ENCODE measurements at regions not wholly inside any gene's neighbourhood (a gene's known extent, or its start where the extent isn't known, plus 50 kb on each side); places are given as distances from the start of the nearest gene placed in this dataset.
"Not testable (repeated sequence)": the region's sequence is repeated elsewhere in the genome, so short reads cannot be mapped to it uniquely, and the experiment has no call there.

DNA sequence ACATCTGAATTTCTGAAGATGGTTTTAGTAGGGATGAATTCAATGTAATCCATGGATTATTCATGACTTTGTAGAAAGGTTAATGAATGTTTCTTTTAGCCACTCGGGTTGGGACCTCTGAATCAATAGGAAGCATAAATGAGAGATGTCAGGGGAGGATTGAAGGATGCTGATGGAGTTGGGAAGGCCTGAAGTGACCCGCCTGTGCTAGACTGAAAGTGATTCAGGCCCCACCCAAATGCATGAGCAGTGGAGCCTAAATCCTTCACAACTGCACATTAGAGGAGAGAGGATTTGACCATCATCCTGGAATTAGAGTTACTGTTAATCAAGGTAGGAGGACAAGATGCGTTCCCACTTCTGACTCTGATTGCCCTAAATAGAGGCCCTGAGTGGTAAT lies 162.2 kb upstream of the PTPN20 start:
- not testable (repeated sequence) for DNase-seq (ENCODE audit: low read depth)

DNA sequence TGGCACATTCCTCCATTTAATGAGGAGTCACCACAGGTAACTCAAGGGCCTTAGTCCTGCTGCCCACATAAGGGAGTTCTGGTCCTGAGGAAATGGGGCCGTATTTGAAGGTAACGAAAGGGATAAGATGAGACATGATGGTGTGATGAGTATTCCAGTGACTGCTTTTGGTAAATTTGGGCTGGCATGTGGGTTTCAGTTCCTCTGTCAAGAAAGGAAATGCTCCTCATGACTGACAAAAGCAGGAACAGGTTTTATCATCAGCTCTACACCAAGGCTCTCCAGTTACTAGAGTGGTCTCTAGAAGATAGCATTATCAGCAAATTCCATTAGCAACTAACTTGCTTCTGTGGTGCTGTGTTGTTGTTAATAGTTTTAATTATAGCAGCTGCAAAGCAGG lies 161.8 kb upstream of the PTPN20 start:
- DNase-seq (ENCODE audit: low read depth) = not testable (repeated sequence)

DNA sequence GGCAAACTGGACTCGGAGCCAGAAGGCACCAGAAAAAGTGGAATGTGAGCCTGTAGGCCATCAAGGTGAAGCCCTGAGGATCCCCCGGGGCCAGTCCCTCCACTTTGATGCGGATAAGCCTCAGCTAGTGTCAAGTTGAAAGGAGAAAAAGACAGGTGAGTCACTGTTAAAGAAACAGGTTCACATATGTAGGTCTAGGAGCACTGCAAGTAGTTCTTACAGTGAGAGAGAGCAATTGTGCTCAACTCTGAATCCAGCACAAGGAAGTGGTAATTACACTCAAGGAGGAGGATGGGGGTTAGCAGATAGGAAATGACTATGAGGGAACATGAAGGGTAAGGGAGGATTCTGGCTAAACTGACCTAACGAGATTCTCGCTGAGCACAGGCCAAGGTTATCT lies 157.5 kb upstream of the PTPN20 start:
- DNase-seq (ENCODE audit: low read depth) = not testable (repeated sequence)

DNA sequence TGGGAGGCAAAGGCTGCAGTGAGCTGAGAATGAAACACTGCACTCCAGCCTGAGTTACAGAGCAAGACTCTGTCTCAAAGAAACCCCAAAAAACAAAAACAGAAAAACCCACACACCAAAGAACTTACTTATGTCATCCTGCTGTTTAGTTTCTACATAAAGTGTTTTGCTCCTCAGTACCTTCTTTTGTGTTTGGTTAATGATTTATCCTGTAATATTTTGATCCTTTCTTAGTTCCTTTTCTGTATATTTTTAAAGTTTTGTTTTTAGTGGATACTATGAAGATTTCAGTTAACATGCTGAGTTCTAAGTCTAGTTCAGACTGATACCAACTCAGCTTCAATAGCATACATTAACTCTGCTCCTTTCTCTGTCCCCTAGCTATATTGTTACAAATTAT lies 149.8 kb upstream of the PTPN20 start:
- DNase-seq (ENCODE audit: low read depth) = not testable (repeated sequence)

DNA sequence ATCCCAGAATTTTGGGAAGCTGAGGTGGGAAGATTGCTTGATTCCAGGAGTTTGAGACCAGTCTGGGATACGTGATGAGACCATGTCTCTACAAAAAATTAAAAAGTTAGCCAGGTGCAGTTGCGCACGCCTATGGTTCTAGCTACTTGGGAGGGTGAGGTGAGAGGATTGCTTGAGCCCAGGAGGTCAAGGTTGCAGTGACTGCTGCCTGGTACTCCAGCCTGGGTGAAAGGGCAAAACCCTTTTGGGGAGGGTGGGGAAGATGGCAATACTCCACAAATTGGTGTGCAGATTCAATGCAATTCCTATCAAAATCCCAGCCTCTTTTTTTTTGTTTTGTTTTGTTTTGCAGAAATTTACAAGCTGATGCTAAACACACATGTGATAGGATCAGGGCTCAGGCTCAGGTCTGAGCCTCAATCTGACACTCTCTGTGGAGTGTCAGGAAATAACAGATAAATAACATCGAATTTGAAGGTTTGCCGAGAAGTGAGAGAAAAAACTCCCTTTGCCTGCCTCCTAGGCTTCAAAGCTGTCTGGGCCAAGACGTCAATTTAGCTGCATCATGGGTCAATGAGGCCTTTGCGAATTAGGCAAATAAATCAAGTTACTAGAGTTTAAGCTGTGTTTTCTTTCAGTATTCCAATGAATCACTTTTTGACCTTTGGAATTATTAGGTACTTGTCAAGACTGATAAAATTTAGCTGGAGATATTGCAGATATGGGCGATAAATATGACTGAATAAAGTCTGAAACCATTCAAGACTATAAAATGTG lies 142.5 kb upstream of the PTPN20 start:
- not testable (repeated sequence) for DNase-seq (ENCODE audit: low read depth)

DNA sequence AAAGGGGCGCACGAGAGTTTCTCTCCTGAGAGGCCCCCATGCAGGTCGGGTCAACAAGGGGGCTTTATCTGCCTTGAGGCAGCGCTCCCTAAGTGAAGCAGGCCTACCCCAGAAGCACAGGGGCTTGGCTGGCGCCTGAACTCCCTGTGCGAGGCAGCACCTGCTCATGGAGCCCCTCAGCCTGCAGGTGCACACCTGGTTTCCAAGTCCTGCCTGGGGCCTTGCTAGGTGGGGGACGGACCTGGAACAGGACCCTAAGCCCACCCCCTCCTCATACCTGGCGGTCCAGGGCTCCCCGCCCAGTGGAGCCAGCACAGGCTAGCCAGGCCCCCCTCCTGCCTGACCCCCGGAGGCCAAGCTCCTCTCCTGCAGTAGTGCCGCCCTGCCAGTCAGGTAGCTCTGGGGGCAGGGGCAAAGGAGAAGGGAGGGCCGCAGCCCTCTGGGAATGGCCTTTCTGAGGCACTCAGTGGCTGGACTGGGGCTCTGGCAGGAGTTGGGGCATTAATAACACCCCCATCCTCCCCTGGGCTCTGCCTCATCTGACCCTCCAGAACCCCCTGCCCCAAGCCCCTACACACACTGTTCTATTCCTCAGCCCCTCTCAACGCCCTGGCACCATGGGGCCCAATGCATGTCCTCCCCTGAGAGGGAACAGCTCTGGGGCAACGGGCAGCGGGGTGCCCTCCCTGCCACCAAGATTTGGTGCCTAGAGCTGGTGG lies 137.9 kb upstream of the PTPN20 start:
- DNase-seq (ENCODE audit: low read depth) = not testable (repeated sequence)

DNA sequence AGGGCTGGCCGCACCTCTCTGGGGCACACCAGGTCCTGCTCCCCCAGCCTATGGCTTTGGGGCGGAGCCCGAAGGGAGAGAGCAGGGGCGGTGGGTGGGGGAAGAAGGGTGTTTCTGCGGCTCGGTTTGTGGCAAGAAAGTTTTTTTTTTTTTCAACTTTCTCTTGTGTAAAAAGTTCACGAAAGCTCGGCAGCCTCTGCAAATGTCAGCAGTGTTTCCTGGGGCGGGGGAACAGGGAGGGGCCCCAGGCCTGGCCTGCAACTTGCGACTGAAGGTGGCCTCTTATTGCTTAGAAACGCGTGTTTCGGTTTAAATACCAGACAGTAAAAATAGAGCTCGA lies 137.4 kb upstream of the PTPN20 start:
- not testable (repeated sequence) for DNase-seq (ENCODE audit: low read depth)

DNA sequence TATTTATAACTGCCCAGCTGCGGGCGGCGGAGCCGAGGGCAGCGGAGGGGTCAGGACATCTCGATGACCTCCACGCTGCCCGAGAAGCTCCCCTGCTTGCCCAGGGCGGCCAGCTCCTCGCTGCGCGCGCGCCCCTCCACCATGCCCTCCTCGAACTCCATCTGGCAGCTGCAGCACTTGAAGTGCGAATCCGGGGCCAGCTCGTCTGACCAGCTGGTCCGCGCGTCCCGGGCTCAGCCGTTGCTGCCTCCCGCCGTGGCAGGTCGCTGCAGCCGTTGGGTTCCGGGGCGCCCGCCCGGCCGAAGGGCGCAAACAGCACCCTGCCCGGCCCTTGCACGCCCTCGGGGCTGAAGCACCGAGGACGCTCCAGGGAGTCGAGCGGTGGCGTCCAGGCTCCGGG lies 136.9 kb upstream of the PTPN20 start:
- DNase-seq (ENCODE audit: low read depth) = not testable (repeated sequence)

DNA sequence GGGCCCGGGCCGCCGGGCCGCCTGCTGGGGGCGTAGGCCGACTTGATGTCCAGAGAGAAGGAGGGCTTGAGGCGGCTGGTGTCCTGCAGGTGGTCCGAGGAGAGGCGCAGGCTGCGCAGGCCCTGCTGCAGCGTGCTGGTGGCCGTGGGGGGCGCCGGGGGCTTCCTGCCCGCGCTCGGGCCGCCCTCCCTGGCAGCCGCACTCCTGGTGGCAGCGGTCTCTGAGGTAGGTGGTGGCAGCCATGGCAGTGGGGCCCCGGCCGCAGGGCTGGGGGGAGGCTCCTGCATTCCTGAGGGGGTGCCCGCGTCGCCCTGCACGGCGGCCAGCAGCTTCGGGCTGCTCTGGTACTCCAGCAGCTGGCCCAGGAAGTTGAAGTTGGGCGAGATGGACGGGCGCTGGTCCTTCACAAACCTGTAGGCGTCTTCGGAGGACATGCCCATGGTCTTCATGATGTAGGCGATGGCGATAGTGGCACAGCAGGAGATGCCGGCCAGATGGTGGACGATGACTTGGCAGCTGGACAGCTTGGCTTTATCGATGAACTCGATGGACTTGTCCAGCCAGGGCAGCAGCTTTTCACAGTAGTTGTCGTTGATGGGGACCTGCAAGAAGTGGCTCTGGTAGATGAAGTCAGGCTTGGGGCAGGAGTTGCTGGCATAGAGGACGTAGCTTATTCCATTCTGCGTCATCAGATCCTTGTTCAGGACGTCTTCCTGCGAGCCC lies 136.1 kb upstream of the PTPN20 start:
- not testable (repeated sequence) for DNase-seq (ENCODE audit: low read depth)

DNA sequence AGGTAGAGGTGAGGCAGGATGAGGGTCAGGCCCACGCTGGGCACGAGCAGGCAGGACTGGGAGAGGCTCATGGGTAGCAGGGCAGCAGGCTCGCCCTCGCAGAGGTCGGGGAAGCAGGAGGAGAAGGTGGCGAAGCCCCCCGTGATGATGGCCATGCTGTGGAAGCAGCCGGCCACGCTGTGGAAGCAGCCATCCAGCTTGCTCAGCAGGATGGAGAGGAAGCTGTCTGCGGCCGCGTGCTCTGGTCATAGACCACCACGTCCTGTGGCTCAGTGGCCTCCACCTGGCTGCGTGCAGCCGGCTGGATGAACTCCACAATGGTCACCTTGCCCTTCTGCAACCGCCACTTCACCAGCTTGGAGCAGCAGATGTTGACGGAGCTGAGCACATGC lies 135.6 kb upstream of the PTPN20 start:
- DNase-seq (ENCODE audit: low read depth) = not testable (repeated sequence)

DNA sequence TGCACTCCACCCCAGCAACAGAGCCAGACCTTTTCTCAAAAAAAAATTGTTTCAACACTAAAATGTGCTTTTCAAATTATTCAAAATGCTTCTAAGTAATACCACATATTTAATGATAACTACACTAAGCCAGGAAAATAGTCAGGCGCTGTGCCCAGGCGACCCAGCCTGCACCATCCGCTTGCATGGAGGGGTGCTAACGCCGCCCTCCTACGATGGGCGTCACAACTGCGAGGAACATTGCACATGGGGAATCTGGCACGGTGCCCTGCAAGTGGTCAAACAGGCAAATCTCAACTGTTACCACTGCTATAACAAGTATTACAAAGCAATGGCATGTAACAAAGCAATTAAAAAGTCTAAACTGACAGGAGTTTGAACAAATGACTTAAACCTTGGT lies 131.7 kb upstream of the PTPN20 start:
- peak; percentile 48 for DNase-seq (ENCODE audit: low read depth)

DNA sequence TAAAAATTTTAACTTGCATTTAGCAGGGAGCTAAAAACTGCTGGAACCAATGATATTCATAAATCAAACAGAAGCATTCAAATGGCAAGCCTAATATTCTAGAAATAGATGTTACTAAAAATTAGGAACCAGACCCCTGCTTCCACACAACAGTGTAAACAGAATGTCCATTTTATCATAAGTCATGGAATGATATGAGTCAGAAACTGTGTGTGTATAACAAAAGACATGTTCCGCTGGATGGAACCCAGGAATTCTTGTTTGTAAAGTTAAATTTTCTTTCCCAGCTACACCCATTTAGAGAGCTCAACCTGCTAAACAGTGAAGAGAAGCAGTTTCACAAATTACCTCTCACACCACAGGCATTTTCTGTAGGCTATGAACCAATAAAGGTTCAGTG lies 131.1 kb upstream of the PTPN20 start:
- DNase-seq (ENCODE audit: low read depth) = peak; percentile 59

DNA sequence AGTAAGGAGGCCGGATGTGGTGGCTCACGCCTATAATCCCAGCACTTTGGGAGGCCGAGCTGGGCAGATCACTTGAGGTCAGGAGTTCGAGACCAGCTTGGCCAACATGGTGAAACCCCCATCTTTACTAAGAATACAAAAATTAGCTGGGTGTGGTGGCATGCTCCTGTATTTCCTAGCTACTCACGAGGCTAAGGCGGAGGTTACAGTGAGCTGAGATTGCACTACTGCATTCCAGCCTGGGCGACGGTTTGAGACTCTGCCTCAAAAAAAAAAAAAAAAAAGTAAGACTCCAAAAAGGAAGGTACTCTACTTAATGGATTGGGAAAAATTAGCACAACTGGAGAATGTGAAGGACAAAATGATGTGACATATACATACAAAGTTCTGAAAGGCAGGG lies 130.2 kb upstream of the PTPN20 start:
- peak; percentile 0 for DNase-seq (ENCODE audit: low read depth)

DNA sequence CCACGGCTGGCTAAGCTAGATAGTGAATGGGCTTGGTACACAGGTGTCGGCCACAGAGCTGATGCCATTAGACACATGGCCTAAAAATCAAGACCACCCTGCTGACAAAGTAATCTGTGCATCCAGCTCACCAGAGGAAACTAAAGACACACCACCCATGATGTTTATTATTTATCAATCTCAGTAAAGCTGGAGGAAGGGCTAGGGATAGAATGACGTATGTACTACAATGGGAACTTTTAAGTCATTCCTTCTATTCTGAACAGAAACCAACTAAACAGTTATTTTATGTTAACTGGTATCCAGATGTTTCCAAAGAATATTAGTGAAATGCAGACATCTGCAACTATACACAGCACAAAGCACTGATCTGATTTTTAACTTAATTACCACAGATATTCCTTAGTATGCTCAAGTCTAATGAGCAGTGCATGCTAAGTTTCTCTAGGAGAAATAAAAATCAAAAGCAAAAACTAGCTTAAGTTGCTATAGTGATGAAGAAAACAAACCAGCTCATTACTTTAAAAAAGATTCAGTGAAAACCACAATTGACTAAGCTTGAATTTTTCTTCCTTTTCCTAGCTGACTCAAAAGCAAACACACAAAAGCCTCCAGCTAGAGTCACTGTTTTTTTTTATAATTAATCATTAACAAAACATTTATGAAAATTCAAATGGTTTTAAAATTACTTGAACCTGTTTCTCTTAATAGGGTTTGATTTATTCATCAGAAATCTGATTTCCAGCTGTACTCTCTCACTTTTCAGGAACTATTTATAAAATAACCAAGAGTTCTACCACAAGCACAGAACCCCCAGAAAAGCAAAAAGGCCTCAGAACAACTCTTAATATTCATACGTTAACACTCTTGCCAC lies 129.0 kb upstream of the PTPN20 start:
- DNase-seq (ENCODE audit: low read depth) = peak; percentile 42

DNA sequence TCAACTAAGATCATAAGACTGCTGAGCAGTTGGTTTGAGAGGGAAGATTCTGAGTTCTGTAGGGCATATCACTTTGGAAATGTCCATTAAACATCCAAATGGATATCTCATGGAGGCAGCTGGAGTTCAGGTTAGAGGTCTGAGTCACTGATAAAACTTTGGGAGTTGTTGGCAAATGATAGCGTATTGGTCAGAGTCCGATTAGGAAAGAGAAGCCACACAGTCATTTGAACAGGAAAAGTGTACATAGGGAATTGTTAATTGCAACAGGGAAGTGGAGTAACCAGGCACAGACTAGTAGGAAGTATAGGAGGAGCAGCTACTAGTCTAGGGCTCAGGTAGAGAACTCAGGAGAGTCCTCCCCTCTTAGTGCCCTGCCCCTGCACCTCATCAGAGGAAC lies 126.6 kb upstream of the PTPN20 start:
- DNase-seq (ENCODE audit: low read depth) = not testable (repeated sequence)

DNA sequence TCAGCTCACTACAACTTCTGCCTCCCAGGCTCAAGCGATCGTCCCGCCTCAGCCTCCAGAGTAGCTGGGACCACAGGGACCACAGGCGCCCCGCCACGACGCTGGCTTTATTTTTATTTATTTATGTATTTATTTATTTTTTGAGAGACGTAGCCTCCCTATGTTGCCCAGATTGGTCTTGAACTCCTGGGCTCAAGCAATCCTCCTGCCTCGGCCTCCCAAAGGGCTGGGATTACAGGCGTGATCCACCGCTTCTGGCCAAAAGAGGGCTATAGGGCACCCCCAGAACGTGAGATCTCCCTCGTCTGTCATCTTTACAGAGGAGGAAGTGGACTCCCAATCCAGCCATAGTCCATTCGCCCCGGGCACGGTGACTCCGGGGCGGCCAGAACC lies 125.1 kb upstream of the PTPN20 start:
- peak; percentile 1 for DNase-seq (ENCODE audit: low read depth)

DNA sequence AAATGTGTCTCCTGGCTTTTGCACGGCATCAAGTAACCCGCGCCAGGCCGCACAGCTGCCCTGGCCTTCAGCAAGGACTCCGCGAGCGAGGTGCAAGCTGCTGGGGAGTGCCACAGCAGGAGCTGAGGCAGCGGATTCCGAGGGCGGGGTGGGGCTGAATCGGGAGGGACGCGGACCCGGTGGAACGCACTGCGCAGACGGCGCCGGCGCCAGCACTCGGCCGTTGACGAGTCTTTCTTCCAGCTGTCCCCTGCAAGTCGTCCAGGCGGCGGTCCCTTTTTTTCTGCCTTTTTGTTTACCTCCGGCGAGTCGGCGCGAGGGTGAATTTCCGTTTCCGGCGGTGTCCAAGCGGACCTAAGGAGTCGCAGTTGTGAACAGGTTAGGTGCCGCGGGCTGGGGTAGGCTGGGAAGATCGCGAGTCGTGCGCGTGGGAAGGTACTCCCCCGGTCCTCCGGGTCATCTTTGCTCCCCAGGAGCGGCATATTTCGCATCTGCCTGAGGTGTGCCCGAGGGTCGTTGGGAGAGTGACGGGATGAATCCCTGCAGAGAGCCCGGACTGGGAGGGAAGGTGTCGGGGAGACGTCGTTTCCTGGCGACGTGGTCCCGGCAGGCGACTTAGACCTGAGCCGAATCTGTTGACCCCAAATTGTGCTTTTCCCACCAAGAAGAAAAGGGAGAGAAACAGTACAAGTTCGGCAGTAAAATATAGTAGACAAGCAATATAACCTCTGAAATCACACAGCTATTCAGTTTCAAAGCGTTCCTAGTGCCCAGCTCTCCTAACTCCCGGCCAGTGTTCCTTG lies 124.5 kb upstream of the PTPN20 start:
- peak; percentile 71 for DNase-seq (ENCODE audit: low read depth)

DNA sequence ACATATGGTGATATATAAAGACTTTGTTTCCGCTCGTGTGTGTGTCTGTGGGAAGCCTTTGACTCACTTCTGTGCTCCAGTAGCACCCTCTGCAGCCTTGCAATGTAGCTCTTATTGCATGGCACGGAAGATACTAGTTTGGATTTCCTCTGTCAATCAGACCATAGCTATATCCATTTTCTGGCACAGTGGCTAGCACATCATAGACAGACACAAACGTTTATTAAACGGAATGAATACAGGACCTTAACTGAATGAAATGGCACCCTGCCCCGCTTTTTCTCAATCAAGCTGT lies 124.0 kb upstream of the PTPN20 start:
- peak; percentile 76 for DNase-seq (ENCODE audit: low read depth)

DNA sequence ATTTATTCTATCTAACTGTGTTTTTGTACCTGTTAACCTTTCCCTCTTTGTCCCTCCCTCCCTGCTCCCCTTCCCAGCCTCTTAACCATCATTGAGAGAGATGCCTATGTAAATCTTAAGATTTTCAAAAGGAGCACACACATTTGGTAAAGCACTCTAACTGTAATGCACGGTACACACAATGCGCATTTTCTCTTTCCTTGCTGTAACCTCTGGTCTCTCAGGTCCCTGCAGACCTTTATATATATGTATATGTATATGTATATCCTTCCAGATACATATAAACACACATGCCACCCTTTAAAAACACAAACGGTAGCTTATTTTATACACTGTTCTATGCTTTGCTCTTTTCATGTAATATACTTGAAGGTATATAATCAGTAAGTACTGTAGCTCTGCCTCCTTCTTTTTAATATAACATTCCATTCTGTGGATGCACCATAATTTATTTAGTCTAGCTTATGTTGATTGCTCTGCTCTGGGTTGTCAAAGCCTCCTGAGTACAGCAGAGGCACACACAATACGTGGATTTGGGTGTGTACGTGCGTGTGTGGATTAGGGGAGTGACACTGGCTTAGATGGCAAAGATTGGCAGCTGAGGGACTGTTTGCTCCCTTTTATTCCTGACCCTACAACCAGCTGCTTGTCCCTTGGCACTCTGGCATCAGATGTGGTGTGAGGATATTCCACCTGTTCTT lies 118.4 kb upstream of the PTPN20 start:
- DNase-seq (ENCODE audit: low read depth) = not testable (repeated sequence)

DNA sequence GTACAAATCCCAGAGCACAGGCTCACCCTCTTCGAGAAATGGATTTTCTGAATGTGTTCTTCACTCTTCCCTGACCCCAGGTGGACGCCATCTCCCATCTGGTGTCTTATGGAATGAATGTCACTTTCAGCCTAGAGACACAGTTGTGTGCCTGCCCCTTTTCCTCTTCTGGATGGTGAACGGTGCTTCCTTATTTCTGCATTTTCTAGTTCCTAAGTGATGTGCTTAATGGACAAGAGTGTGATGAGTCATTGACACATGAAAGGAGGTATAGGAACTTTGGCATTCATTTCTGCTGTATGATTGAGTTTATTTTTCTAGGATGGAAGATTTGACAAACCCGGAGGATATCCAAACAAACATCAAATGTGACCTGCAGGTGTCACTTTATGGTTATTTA lies 114.9 kb upstream of the PTPN20 start:
- not testable (repeated sequence) for DNase-seq (ENCODE audit: low read depth)

DNA sequence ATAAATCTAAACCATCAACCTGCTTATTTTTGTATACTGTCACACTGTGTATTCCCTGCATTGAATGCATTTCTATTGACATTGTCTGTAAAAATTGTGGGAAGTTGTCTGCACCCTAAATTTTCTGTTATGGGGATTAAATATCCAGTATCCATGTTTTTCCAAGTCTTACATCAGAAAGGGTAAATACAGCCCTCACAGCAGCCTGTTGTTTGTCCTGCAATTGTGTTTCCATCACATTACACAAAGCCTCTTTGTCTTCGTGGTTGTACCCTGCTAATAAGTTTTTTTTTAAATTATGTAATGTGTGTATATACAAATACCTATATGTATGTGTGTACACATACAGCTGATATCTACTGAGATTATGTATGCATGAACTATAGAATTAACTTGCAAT lies 109.2 kb upstream of the PTPN20 start:
- DNase-seq (ENCODE audit: low read depth) = not testable (repeated sequence)

All from EH (cell line).